ENCODE measurements at regions not wholly inside any gene's neighbourhood (a gene's known extent, or its start where the extent isn't known, plus 50 kb on each side); places are given as distances from the start of the nearest gene placed in this dataset.

GRCh38 chr14:95419569-95419968 is 96.9 kb downstream of the SYNE3 start:
- Histone ChIP-seq H3K4me2 (no peak overlapping the region), H4K20me1 (peaks cover 70% of the 10 kb centered on the region), H3K27me3 (no peaks in the 10 kb centered on the region), H3K36me3 (peaks cover 96% of the 10 kb centered on the region), H3K9ac (no peak overlapping the region), H3K4me1 (peaks cover 8% of the 10 kb centered on the region; the same call in 1 of the 2 replicates), H3K4me3 (no peak overlapping the region), H3K9me3 (peaks cover 25% of the 10 kb centered on the region), H3K27ac (no peak overlapping the region)
- no peak for TF ChIP-seq Cebpa-rat (IDR thresholded peaks at IDR 0.05)

- Histone ChIP-seq H3K9me3 (peaks cover 18% of the 10 kb centered on the region), H3K36me3 (peaks cover 96% of the 10 kb centered on the region), H3K27ac (no peak overlapping the region), H4K20me1 (peaks cover 70% of the 10 kb centered on the region), H3K27me3 (no peaks in the 10 kb centered on the region), H3K4me1 (peaks cover 15% of the 10 kb centered on the region), H3K9ac (no peak overlapping the region), H3K4me3 (no peak overlapping the region), H3K4me2 (no peak overlapping the region)
- TF ChIP-seq Cebpa-rat (IDR thresholded peaks at IDR 0.05), result no peak
These were observed 97.6 kb downstream of the SYNE3 start for GRCh38 chr14:95418858-95419257.

DNA sequence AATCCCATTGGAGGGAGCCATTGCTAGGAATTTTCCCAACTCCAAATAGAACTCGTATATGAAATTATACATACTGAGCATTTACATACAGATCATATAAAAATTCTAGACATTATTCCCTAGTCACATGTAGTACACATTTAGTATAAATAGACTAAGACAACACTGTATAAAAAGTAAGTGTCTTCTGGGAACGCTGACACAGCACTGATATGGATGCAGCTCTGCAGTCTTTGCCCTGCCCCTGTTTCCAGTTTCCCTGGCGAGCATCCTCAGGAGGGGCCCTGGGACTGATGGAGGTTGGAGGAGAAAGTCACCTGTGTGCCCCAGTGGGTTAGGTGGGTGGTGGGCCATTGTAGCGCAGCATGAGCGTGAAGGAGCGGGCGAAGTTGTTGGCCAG is 97.8 kb upstream of the CLMN start:
- Histone ChIP-seq H3K9ac (no peak overlapping the region), H3K4me3 (no peak overlapping the region), H3K27me3 (no peaks in the 10 kb centered on the region), H3K4me2 (no peak overlapping the region), H3K36me3 (peaks cover 99% of the 10 kb centered on the region), H3K9me3 (peaks cover 18% of the 10 kb centered on the region), H3K27ac (no peak overlapping the region), H3K4me1 (peaks cover 21% of the 10 kb centered on the region), H4K20me1 (peaks cover 75% of the 10 kb centered on the region)
- TF ChIP-seq Cebpa-rat (IDR thresholded peaks at IDR 0.05), result no peak

GRCh38 chr14:95415993-95416392 is 96.3 kb upstream of the CLMN start:
- peaks cover 77% of the 10 kb centered on the region for H4K20me1 ChIP-seq
- H3K9me3 ChIP-seq, result 0 out of 2 replicates have a peak, but pooled peaks cover 6% of the 10 kb centered on the region
- H3K4me1 ChIP-seq, result peaks cover 21% of the 10 kb centered on the region
- no peak overlapping the region for H3K4me2 ChIP-seq
- H3K36me3 ChIP-seq, result peaks cover 98% of the 10 kb centered on the region
- TF ChIP-seq Cebpa-rat (IDR thresholded peaks at IDR 0.05), result no peak
- no peak overlapping the region for H3K9ac ChIP-seq
- no peak overlapping the region for H3K27ac ChIP-seq
- no peaks in the 10 kb centered on the region for H3K27me3 ChIP-seq
- no peak overlapping the region for H3K4me3 ChIP-seq

DNA sequence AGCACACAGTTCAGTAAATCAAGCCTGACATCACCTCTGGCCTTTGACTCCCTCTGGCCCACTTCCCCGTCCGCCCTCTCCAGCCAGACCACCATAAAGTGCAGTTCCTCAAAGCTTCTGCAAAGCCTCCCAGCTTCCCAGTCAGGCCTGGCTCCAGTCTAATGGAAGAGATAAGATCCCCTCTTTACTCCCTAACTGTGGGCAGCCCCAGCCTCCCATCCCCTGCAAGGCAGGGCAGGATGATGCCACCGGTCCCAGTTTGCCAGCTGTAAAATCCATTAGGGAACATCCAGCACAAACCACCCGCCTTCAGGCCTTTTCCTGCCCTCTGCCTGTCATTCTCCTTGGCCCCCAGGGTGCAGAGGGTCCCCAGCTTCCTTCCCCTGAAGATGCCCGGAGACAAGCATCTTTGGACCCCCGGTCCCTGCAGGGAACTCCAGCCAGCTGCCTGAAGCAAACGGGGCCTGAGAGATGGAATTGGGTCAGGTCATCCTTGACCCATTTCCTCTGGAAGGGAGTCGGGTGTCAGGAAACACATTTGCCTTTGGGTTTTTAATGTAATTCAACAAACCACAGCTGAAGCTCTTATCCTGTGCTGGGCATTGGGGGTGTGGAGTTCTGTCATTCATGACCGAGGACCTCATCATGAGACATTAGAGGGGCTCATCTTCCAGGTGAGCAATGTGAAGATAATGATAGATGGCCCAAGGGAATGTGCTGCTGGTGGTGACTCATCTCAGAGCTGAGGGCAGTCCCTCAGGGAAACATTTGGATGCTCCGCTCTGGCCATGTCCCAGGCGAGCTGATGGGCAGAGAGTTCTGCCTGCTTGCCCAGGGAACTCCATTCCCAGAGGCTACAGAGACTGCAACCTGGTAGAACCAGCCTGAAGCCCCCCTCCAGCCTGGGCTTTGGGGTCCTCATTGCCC is 93.8 kb upstream of the CLMN start:
- Histone ChIP-seq H3K27me3 (no peaks in the 10 kb centered on the region), H3K4me3 (no peak overlapping the region), H3K4me2 (no peak overlapping the region), H3K4me1 (peaks cover 21% of the 10 kb centered on the region), H4K20me1 (peaks cover 90% of the 10 kb centered on the region), H3K36me3 (peaks cover 98% of the 10 kb centered on the region), H3K9ac (no peak overlapping the region), H3K9me3 (no peaks in the 10 kb centered on the region), H3K27ac (0 out of 2 replicates have a peak overlapping the region, but pooled peaks have one; percentile 15)
- no peak for TF ChIP-seq Cebpa-rat (IDR thresholded peaks at IDR 0.05)

DNA sequence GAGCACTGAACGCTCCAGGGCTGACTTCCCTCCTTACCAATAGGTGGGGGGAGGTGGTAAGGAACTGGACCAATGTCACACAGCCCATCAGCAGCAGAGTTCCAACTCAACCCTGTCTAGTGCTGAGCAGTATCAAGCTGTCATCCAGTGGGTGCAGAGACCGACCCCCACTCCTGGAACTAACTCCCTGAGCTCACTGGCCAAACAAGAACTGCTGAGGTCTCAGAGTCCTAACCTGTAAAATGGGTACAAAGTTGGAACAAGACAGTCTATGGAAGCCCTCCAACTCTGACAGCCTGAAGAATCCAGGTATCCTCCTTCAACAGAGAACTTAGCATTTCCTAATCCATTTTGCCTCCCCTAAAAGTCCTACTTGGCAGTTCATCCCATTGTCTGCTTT is 91.1 kb upstream of the CLMN start:
- Histone ChIP-seq H3K4me3 (no peak overlapping the region), H3K36me3 (peaks cover 84% of the 10 kb centered on the region), H3K9me3 (no peaks in the 10 kb centered on the region), H4K20me1 (peaks cover 80% of the 10 kb centered on the region), H3K9ac (no peak overlapping the region), H3K4me2 (no peak overlapping the region), H3K27ac (no peak overlapping the region), H3K27me3 (no peaks in the 10 kb centered on the region), H3K4me1 (peaks cover 13% of the 10 kb centered on the region)
- TF ChIP-seq Cebpa-rat (IDR thresholded peaks at IDR 0.05), result no peak

DNA sequence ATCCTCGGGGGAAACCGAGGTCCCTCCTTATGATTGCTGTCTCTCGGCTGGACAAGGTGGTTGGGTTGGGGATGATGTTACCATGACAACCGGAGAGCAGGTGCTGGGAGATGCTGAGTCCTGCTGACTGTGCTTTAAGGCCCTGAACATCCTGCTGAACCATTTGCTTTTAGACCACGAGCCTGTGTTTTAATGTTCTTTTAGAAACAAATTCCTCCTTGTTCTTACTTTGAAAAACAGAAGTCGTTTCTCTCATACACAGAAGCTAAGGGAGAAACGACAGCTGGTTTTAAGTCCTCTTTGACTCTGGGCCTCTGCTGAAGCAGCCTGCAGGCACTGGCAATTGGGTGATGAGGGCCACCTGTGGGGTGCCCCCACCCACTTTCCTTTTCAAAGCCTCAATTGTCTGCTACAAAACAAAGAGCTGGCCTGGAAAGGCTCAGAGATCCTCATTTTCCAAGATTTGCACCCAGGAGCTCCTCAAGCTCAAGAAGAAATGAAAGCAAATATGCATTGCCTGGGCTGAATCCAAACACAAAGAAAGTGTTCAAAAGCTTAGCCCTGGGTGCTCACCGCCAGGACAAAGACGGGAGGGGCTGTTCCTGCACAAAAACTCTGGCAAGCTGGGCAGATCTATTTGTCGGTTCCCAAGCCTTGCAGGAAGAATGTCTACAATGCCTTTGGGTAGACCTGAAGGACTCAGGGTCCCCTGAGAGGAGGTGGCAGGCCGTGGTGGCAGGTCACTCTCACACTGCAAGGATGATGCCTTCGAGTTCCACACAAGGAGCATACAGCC is 90.0 kb upstream of the CLMN start:
- H3K27ac ChIP-seq, result no peak overlapping the region
- H3K9me3 ChIP-seq, result no peaks in the 10 kb centered on the region
- no peaks in the 10 kb centered on the region for H3K27me3 ChIP-seq
- H3K4me3 ChIP-seq, result no peak overlapping the region
- peaks cover 14% of the 10 kb centered on the region for H3K4me1 ChIP-seq
- peaks cover 72% of the 10 kb centered on the region for H3K36me3 ChIP-seq
- no peak overlapping the region for H3K9ac ChIP-seq
- TF ChIP-seq Cebpa-rat (IDR thresholded peaks at IDR 0.05), result no peak
- no peak overlapping the region for H3K4me2 ChIP-seq
- peaks cover 76% of the 10 kb centered on the region for H4K20me1 ChIP-seq

DNA sequence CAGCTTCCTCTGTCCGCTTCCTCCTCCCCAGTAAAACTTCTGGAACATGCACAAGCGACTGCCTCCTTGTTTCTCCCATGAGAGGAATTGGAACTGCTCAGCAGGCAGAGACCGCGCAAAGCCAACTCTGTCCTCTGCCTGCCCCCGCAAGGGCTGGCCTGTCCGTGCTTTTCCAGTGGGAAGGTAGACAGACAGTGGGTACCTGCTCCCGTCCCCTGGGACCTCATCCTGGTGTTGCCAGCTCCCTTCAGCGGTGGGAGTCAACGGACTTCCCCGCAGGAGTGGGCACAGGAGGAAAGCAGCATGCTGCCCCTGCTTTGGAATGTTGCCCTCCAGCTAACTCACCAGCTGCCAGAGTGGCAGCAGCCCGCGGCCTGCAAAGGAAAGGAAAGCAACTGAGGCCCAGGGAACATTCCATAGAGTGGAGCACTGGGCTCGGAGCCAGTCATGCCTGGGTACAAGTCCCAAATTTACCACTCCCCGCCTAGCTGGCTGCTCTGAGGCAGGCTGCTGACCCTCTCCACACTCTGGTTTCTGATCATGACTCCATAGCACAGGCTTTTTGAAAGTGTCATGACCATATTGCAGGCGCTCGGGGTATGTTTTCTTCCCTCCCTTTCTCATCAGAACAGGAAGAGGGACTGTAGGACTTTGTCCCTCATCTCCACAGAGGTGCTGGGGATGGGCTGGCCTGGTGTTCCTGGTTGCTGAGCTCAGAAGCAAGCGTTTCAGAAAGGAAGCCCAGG is 89.2 kb upstream of the CLMN start:
- H3K9me3 ChIP-seq, result no peaks in the 10 kb centered on the region

GRCh38 chr14:95407354-95407753 is 87.6 kb upstream of the CLMN start:
- no peak for TF ChIP-seq Cebpa-rat (IDR thresholded peaks at IDR 0.05)
- Histone ChIP-seq H3K27ac (no peak overlapping the region), H3K4me2 (no peak overlapping the region), H3K4me1 (0 out of 2 replicates have a peak, but pooled peaks cover 5% of the 10 kb centered on the region), H3K9ac (no peak overlapping the region), H3K27me3 (no peaks in the 10 kb centered on the region), H3K4me3 (no peak overlapping the region), H3K9me3 (no peaks in the 10 kb centered on the region), H3K36me3 (peaks cover 50% of the 10 kb centered on the region), H4K20me1 (peaks cover 55% of the 10 kb centered on the region)

More for the DNA sequence above, 89.2 kb upstream of the CLMN start:
- no peak for TF ChIP-seq Cebpa-rat (IDR thresholded peaks at IDR 0.05)
- no peak overlapping the region for H3K4me3 ChIP-seq
- H3K4me2 ChIP-seq, result no peak overlapping the region
- peaks cover 68% of the 10 kb centered on the region for H4K20me1 ChIP-seq
- H3K4me1 ChIP-seq, result peaks cover 12% of the 10 kb centered on the region
- no peak overlapping the region for H3K9ac ChIP-seq
- H3K27ac ChIP-seq, result no peak overlapping the region
- peaks cover 65% of the 10 kb centered on the region for H3K36me3 ChIP-seq
- no peaks in the 10 kb centered on the region for H3K27me3 ChIP-seq

Measured in BLaER1 (cell line).